ENCODE measurements at regions not wholly inside any gene's neighbourhood (a gene's known extent, or its start where the extent isn't known, plus 50 kb on each side); places are given as distances from the start of the nearest gene placed in this dataset.

DNA sequence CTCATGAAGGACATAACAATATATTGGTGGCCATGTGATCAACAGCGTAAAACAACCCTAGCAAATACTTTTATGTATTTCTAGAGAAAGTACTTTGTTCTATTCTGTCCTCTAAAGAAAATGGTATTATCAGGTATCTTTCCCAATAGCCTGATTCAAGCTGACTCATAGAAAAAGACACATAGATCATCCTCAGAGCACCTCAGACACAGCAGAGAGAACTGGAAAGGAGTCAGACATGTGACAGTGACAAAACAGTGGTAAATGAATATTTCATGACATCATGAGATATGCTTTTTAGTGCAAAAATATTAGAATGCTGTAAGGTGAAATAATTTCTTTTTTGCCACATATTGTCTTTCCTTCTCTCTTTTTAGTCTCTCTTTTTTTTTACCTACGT lies 1355.0 kb upstream of the MAP3K7 start:
- TF ChIP-seq REST (IDR thresholded peaks at IDR 0.05; ENCODE audit: insufficient replicate concordance, low read depth) (no peak), SPI1 (IDR thresholded peaks at IDR 0.05; ENCODE audit: borderline replicate concordance, low read depth) (no peak), GABPA (IDR thresholded peaks at IDR 0.05; ENCODE audit: low read depth) (no peak), POLR2AphosphoS5 (IDR thresholded peaks at IDR 0.05; ENCODE audit: low read depth) (no peak)
- TF ChIP-seq, protein P1, sequence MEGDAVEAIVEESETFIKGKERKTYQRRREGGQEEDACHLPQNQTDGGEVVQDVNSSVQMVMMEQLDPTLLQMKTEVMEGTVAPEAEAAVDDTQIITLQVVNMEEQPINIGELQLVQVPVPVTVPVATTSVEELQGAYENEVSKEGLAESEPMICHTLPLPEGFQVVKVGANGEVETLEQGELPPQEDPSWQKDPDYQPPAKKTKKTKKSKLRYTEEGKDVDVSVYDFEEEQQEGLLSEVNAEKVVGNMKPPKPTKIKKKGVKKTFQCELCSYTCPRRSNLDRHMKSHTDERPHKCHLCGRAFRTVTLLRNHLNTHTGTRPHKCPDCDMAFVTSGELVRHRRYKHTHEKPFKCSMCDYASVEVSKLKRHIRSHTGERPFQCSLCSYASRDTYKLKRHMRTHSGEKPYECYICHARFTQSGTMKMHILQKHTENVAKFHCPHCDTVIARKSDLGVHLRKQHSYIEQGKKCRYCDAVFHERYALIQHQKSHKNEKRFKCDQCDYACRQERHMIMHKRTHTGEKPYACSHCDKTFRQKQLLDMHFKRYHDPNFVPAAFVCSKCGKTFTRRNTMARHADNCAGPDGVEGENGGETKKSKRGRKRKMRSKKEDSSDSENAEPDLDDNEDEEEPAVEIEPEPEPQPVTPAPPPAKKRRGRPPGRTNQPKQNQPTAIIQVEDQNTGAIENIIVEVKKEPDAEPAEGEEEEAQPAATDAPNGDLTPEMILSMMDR (IDR thresholded peaks at IDR 0.05; ENCODE audit: insufficient read depth, low read length) = no peak
- DNase-seq (ENCODE audit: low read depth in 1 of 2, low spot score in 1 of 2) = no peak
- Histone ChIP-seq H3K27me3 (ENCODE audit: insufficient read depth, poor library complexity, severe bottlenecking) (no peaks in the 10 kb centered on the region), H3K27ac (replicated peaks) (no peak overlapping the region), H3K4me3 (replicated peaks; ENCODE audit: insufficient read depth, low read length) (no peak overlapping the region)

DNA sequence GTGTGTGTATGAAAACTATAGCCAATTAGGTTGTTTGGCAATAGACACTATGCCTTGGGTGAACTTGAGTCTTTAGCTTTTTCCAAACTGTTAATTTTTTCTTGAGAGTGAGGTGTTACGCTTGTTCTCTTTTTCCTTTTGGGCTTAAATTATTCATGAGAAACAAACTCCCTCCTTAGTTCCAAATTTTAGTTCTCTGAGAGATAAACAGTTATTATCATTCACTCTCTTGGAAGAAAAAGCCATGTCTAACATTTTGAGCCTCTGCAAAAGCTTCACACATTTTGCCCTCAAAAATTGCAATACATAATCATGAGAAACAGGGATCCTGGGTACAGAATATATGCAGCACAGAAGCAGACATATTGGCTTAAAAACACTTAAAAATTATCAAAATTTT lies 1353.9 kb upstream of the MAP3K7 start:
- H3K27me3 ChIP-seq (ENCODE audit: insufficient read depth, poor library complexity, severe bottlenecking) = no peaks in the 10 kb centered on the region
- TF ChIP-seq REST (IDR thresholded peaks at IDR 0.05; ENCODE audit: insufficient replicate concordance, low read depth) (no peak), SPI1 (IDR thresholded peaks at IDR 0.05; ENCODE audit: borderline replicate concordance, low read depth) (no peak)
- TF ChIP-seq, protein P1 (IDR thresholded peaks at IDR 0.05; ENCODE audit: insufficient read depth, low read length) = no peak
- no peak for DNase-seq (ENCODE audit: low read depth in 1 of 2, low spot score in 1 of 2)
- H3K4me3 ChIP-seq (replicated peaks; ENCODE audit: insufficient read depth, low read length) = no peak overlapping the region
- H3K27ac ChIP-seq (replicated peaks) = no peak overlapping the region

DNA sequence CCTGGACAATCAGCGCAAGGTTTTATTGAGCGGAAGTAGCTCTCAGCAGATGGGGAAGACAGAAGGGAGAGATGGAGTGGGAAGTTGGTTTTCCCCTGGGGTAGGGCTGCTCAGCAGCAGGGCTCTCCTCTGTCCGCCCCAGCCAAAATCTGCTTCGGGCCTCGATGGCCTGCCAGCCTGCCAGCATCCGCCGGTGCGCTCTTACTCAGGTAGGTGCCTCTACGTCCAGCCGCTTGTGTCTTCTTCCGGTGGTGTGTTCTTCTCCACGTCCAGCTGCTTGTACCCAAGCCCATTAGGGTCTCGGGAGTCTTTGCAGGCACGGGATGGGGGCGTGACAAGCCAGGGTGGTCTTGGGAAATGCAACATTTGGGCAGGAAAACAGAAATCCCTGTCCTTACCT lies 1340.0 kb upstream of the MAP3K7 start:
- no peak for TF ChIP-seq POLR2AphosphoS5 (IDR thresholded peaks at IDR 0.05; ENCODE audit: low read depth)
- TF ChIP-seq, protein P1 (IDR thresholded peaks at IDR 0.05; ENCODE audit: insufficient read depth, low read length) = no peak
- TF ChIP-seq GABPA (IDR thresholded peaks at IDR 0.05; ENCODE audit: low read depth) = no peak
- Histone ChIP-seq H3K27ac (replicated peaks) (no peak overlapping the region), H3K27me3 (ENCODE audit: insufficient read depth, poor library complexity, severe bottlenecking) (no peaks in the 10 kb centered on the region), H3K4me3 (replicated peaks; ENCODE audit: insufficient read depth, low read length) (no peak overlapping the region)
- no peak for DNase-seq (ENCODE audit: low read depth in 1 of 2, low spot score in 1 of 2)

DNA sequence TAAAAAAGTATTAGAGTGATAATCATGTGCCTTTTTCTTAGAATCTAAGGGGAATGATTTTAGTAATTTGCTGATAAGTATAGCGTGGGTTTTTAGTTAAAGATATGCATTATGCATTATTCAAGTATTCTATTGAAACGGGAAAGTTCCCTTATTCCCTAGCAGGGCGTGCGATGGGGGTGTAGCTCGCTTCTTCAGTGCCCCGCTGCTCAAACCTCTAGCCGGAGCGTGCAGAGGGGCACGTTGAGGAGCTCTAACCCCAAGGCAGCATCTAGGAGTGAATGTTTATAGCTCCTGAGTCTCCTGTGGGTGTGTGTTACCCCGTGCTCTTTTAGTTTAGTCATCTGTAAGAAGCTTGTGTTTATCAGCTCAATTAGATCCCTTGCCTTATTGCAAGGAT lies 1339.5 kb upstream of the MAP3K7 start:
- Histone ChIP-seq H3K27me3 (ENCODE audit: insufficient read depth, poor library complexity, severe bottlenecking) (no peaks in the 10 kb centered on the region), H3K4me3 (replicated peaks; ENCODE audit: insufficient read depth, low read length) (no peak overlapping the region), H3K27ac (replicated peaks) (no peak overlapping the region)
- no peak for DNase-seq (ENCODE audit: low read depth in 1 of 2, low spot score in 1 of 2)
- TF ChIP-seq REST (IDR thresholded peaks at IDR 0.05; ENCODE audit: insufficient replicate concordance, low read depth) (no peak), GABPA (IDR thresholded peaks at IDR 0.05; ENCODE audit: low read depth) (no peak), POLR2AphosphoS5 (IDR thresholded peaks at IDR 0.05; ENCODE audit: low read depth) (no peak), SPI1 (IDR thresholded peaks at IDR 0.05; ENCODE audit: borderline replicate concordance, low read depth) (no peak)
- TF ChIP-seq, protein P1 (IDR thresholded peaks at IDR 0.05; ENCODE audit: insufficient read depth, low read length) = no peak
